Kidney epithelial cell (primary cell): ENCODE measurements at regions not wholly inside any gene's neighbourhood (a gene's known extent, or its start where the extent isn't known, plus 50 kb on each side); places are given as distances from the start of the nearest gene placed in this dataset.

Experiments
- DNase-seq: peaks from one replicate; pipeline ENCODE4 v3.0.0-alpha.2; 2010; ENCODE audit warnings: low read depth
- H3K27me3 ChIP-seq: 2 replicates; pipeline ENCODE4 v1.6.0; 2011; ENCODE audit warnings: low read length; ENCODE audit not compliant: control insufficient read depth, insufficient read depth
- H3K36me3 ChIP-seq: 2 replicates; pipeline ENCODE4 v1.5.1; 2011; ENCODE audit warnings: low read length; ENCODE audit not compliant: control insufficient read depth, insufficient read depth
- H3K4me3 ChIP-seq: 2 replicates; pipeline ENCODE4 v1.5.1; 2011; ENCODE audit warnings: low read depth, mild to moderate bottlenecking, control low read depth, low read length
- CTCF ChIP-seq: IDR thresholded peaks from 2 replicates; pipeline ENCODE4 v1.5.1; 2011; ENCODE audit warnings: mild to moderate bottlenecking, moderate library complexity, low read length, control low read depth, inconsistent platforms; ENCODE audit not compliant: insufficient read depth, poor library complexity, severe bottlenecking

GRCh38 chr11:26187639-26188038, 144.3 kb upstream of the ANO3 start:
- Histone ChIP-seq H3K36me3 (no peaks in the 10 kb centered on the region), H3K27me3 (no peaks in the 10 kb centered on the region), H3K4me3 (no peak overlapping the region)
- TF ChIP-seq CTCF: no peak
- peak; percentile 61 for DNase-seq

GRCh38 chr11:26188554-26188953, 143.4 kb upstream of the ANO3 start:
- no peaks in the 10 kb centered on the region for H3K27me3 ChIP-seq
- TF ChIP-seq CTCF: no peak
- DNase-seq: no peak
- H3K4me3 ChIP-seq: no peak overlapping the region
- no peaks in the 10 kb centered on the region for H3K36me3 ChIP-seq

- TF ChIP-seq CTCF: no peak
- H3K4me3 ChIP-seq: no peak overlapping the region
- no peaks in the 10 kb centered on the region for H3K27me3 ChIP-seq
- H3K36me3 ChIP-seq: no peaks in the 10 kb centered on the region
- DNase-seq: no peak
Measured at GRCh38 chr11:26191193-26191592, 140.7 kb upstream of the ANO3 start.

GRCh38 chr11:26193694-26194365, 138.1 kb upstream of the ANO3 start:
- no peaks in the 10 kb centered on the region for H3K36me3 ChIP-seq
- H3K27me3 ChIP-seq: no peaks in the 10 kb centered on the region
- H3K4me3 ChIP-seq: no peak overlapping the region
- DNase-seq: no peak
- no peak for TF ChIP-seq CTCF

GRCh38 chr11:26194881-26195280, 137.0 kb upstream of the ANO3 start:
- no peaks in the 10 kb centered on the region for H3K36me3 ChIP-seq

More at GRCh38 chr11:26194881-26195280, 137.0 kb upstream of the ANO3 start:
- TF ChIP-seq CTCF: no peak
- no peak for DNase-seq
- no peak overlapping the region for H3K4me3 ChIP-seq
- no peaks in the 10 kb centered on the region for H3K27me3 ChIP-seq
